ENCODE measurements at regions not wholly inside any gene's neighbourhood (a gene's known extent, or its start where the extent isn't known, plus 50 kb on each side); places are given as distances from the start of the nearest gene placed in this dataset.

DNA sequence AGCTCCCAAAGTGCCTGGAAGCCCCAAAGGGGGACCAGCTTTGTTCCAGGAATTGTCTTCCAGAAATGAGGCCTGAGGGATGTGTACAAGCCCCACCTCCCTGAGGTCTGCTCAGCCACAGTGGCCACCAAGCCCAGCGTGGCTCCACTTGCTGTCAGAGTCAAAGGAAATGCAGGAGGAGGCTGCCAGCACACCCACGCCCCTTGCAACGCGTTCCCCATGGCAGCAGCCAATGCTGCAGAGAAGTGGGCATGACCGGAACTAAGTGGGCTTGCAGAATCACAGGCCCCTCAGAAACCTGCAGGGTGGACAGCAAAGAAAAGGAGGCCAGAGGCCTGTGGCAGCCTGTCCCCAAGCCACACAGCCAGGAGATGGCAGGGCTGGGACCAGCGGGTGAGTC lies 320.8 kb downstream of the FOXL1 start:
- Mint-ChIP-seq H3K27ac (no peak overlapping the region), H3K9me3 (no peaks in the 10 kb centered on the region), H3K4me3 (no peak overlapping the region), H3K27me3 (peaks cover 10 to 11% of the 10 kb centered on the region in 2 donors), H3K36me3 (no peaks in the 10 kb centered on the region), H3K4me1 (ENCODE audit: low read depth in 2 of 2) (no peaks in the 10 kb centered on the region)
- DNase-seq (ENCODE audit: low spot score) (no peak), ATAC-seq (peak in 1 of 2 donors; percentile 22)

DNA sequence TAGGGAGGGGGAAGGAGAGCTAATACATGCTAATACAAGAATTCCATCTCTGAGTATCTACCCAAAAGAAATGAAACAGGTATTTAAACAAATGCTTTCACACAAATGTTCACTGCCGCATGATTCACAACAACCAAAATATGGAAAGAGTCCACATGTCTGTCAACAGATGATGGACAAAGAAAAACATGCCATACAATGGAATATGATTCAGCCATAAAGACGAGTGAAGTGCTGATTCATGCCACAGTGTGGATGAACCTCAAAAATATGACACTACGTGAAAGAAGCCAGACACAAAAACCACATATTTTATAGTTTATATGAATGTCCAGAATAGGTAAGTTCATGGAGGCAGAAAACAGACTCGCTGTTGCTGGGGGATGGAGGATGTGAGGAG lies 321.4 kb downstream of the FOXL1 start:
- Mint-ChIP-seq H3K27me3 (peaks cover 10 to 15% of the 10 kb centered on the region in 2 donors), H3K4me1 (ENCODE audit: low read depth in 2 of 2) (no peaks in the 10 kb centered on the region), H3K27ac (no peak overlapping the region), H3K4me3 (no peak overlapping the region), H3K9me3 (no peaks in the 10 kb centered on the region), H3K36me3 (no peaks in the 10 kb centered on the region)
- ATAC-seq (no peak), DNase-seq (ENCODE audit: low spot score) (no peak)

DNA sequence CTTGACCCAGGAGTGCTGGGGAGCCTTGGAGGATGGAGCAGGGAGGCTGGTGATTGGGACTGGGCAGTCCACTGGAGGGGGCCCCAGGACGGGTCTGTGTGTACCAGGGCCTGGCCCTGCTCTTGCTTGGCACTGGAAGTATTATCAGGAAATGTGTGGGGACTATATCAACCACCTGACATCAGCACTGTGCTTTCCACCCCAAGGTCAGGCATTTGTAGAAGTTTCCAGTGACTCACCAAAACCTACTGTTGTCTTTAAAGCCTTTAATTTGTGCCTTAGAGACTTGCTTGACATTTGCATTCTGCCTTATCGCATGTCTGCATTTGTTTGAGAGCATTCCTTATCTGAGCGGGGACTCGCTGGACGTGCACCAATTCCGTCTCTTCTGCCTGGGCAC lies 323.1 kb downstream of the FOXL1 start:
- Mint-ChIP-seq H3K27me3 (peaks cover 12 to 15% of the 10 kb centered on the region in 2 donors), H3K4me1 (ENCODE audit: low read depth in 2 of 2) (no peaks in the 10 kb centered on the region), H3K4me3 (no peak overlapping the region), H3K36me3 (no peaks in the 10 kb centered on the region), H3K27ac (no peak overlapping the region), H3K9me3 (no peaks in the 10 kb centered on the region)
- ATAC-seq (no peak), DNase-seq (ENCODE audit: low spot score) (no peak)

DNA sequence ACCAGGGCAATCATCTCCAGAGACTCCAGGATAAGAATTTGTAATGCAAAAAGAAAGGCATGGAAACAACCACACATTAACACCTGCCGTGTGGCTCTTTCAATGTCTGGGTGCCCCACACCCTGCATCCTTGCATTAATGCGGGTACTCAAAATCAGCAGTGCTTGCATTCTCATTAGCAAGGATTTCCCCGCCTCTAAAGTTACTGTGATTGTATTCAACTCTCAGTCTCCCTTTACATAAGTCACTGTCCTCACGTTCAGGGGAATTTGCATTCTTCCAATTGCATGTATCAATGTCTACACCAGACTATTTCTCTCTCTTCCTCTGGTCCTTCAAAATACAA lies 324.3 kb downstream of the FOXL1 start:
- ATAC-seq, result no peak
- no peaks in the 10 kb centered on the region for H3K36me3 Mint-ChIP-seq
- H3K4me1 Mint-ChIP-seq (ENCODE audit: low read depth in 2 of 2), result no peaks in the 10 kb centered on the region
- no peaks in the 10 kb centered on the region for H3K9me3 Mint-ChIP-seq
- peaks cover 12 to 15% of the 10 kb centered on the region in 2 donors for H3K27me3 Mint-ChIP-seq
- no peak overlapping the region for H3K27ac Mint-ChIP-seq
- no peak overlapping the region for H3K4me3 Mint-ChIP-seq
- DNase-seq (ENCODE audit: low spot score), result no peak

DNA sequence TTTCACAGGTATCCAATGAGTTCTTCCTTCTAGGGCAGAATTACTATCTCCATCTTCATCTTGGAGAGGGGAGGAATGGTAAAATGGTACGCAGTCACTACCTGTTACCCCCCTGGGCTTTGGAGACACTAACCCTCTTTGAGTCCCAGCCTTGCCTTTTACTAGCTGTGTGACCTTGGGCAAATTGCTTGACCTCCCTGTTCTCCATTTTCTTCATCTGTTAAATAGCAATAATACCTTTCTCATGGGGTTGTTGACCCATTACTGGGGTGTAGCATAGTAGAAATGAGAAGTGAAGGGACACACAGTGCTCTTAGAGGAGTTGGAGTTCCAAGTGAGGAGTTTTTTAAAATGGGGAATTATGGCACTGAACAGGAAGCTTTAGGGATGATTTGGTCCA lies 324.7 kb downstream of the FOXL1 start:
- peaks cover 12 to 15% of the 10 kb centered on the region in 2 donors for H3K27me3 Mint-ChIP-seq
- ATAC-seq, result no peak
- no peaks in the 10 kb centered on the region for H3K4me1 Mint-ChIP-seq (ENCODE audit: low read depth in 2 of 2)
- H3K27ac Mint-ChIP-seq, result no peak overlapping the region
- no peak overlapping the region for H3K4me3 Mint-ChIP-seq
- no peak for DNase-seq (ENCODE audit: low spot score)
- H3K36me3 Mint-ChIP-seq, result no peaks in the 10 kb centered on the region
- H3K9me3 Mint-ChIP-seq, result no peaks in the 10 kb centered on the region

DNA sequence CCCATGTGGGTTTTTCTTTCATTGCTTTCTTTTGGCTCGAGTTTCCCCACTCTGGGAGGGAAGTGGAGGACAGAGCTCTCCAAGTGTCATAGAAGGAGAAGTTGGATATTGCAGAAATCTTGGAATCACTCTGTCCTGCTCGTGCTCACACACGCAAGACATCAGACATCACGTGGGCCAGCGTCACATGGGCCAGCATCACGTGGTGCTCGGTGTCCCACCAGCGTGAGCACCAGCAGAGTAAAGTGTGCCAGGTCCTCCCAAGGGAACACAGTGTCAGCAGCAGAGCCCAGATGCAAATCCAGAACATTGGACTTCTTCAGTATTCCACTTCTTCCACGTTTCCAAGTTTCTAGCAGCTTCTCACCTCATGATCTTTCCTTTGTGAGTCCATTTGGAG lies 327.0 kb downstream of the FOXL1 start:
- no peak for DNase-seq (ENCODE audit: low spot score)
- no peak for ATAC-seq
- Mint-ChIP-seq H3K4me3 (no peak overlapping the region), H3K36me3 (no peaks in the 10 kb centered on the region), H3K27ac (no peak overlapping the region), H3K27me3 (peaks cover 12 to 15% of the 10 kb centered on the region in 2 donors), H3K9me3 (no peaks in the 10 kb centered on the region), H3K4me1 (ENCODE audit: low read depth in 2 of 2) (no peaks in the 10 kb centered on the region)

DNA sequence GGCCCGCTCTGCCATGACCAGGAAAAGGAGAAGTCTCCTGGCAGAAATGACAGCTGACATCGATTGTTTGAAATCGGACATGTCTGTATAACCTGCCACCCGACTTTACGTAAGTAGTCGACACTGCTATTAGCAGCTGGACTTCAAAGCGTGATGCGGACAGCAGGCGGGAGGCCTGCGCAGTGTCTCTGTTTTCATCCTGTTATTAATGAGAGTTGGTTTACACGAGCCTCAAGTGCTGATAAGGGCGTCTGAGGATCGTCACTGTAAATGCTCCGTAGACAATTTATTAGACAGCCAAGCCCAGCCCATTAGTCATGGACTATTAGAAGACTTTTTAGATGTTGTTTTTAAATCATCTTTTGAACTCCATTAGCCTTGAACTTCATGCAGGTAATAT lies 328.3 kb downstream of the FOXL1 start:
- DNase-seq (ENCODE audit: low spot score) (no peak), ATAC-seq (no peak)
- Mint-ChIP-seq H3K4me1 (ENCODE audit: low read depth in 2 of 2) (peaks cover 0 to 3% of the 10 kb centered on the region in 2 donors), H3K4me3 (no peak overlapping the region), H3K27ac (no peak overlapping the region), H3K9me3 (no peaks in the 10 kb centered on the region), H3K27me3 (peaks cover 8 to 9% of the 10 kb centered on the region in 2 donors), H3K36me3 (no peaks in the 10 kb centered on the region)

DNA sequence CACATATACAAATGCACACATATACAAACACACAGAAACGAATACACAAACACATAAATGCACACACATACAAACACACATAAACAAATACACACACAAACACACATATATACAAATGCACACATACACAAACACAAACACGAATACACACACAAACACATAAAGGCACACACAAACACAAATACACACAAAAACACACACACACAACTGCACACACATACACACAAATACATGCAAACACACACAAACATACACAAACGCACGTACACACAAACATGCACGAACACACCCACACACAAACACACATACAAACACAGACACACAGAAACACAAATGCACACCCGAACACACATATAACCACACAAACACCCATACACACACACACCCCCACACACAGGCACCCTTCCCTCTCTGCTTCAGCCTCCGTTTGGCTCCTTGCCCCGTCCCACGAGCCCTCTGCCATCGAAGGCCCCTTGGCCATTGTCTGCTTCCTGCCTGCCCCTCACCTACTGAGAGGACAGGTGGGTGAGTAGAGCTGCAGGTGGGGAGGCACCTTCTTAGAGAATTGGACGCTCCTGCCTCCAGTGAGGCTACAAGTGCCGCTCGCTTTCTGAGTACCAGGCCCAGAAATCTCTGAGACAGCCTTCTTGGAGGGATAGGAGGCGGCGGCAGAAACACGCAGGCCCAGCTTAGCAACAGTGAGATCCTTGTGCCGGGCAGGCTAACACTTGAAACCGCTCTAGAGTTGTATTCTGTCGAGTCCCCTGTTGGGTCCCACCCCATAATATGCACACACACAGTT lies 331.2 kb downstream of the FOXL1 start:
- no peak for DNase-seq (ENCODE audit: low spot score)
- Mint-ChIP-seq H3K36me3 (no peaks in the 10 kb centered on the region), H3K9me3 (no peaks in the 10 kb centered on the region), H3K27me3 (peaks cover 5 to 9% of the 10 kb centered on the region in 2 donors), H3K4me3 (no peak overlapping the region), H3K4me1 (ENCODE audit: low read depth in 2 of 2) (peaks cover 0 to 3% of the 10 kb centered on the region in 2 donors), H3K27ac (no peak overlapping the region)
- no peak for ATAC-seq

DNA sequence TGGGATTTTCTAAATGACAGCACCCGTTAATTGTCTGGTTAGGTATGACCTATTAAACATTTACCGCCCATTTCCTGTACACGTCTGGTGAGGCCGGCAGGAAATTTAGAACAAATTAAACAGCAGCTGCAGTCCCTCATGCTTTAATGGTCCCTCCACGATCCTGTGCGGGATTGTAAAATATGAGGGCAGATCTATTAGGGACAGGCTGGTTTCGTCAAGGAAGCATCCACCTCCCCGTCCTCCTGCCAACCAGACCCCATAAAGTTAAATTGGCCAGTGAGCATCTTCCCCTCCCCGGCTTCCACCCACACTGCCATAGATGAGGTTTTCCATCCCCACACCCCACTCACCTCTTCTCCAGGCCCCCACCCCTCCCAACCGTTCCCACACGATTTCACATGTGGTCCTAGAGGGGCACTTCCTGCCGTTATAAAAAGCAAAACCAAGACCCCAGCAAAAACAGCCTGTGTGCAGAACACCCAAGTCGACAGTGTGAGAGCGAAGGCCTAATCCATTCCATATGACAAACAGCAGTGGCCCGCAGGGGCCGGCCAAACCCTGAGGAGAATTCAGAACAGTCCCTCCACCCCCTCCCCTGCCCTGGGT lies 331.9 kb downstream of the FOXL1 start:
- H3K27me3 Mint-ChIP-seq, result peaks cover 5 to 10% of the 10 kb centered on the region in 2 donors
- DNase-seq (ENCODE audit: low spot score) (no peak), ATAC-seq (no peak)
- peaks cover 0 to 3% of the 10 kb centered on the region in 2 donors for H3K4me1 Mint-ChIP-seq (ENCODE audit: low read depth in 2 of 2)
- H3K4me3 Mint-ChIP-seq, result no peak overlapping the region
- H3K9me3 Mint-ChIP-seq, result no peaks in the 10 kb centered on the region
- H3K27ac Mint-ChIP-seq, result no peak overlapping the region
- H3K36me3 Mint-ChIP-seq, result no peaks in the 10 kb centered on the region

DNA sequence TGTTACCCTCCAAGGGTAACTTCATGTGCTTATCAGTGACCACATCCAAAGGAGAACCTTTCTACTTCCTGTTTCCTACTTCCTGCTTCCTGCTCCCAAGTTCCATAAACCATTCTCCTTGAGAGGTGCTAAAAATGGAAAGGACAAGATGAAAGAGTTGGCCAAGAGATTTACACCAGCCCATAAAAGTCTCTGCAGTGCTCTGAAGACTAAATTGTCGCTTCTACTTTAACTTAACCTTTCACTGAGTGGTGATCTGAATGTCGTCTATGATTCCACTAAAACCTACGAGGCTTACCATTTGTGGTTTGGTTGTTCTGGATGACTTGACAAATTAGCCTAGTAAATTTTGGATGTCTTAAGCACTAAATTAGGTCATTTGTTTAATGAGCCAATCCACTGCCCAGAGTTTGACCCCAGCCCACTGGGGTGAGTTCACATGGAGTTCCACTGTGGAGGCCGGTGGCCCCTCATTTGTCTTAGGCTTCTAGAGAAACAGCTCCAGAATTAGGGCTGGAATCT lies 333.1 kb downstream of the FOXL1 start:
- no peak overlapping the region for H3K27ac Mint-ChIP-seq
- H3K9me3 Mint-ChIP-seq, result no peaks in the 10 kb centered on the region
- no peak overlapping the region for H3K4me3 Mint-ChIP-seq
- DNase-seq (ENCODE audit: low spot score), result no peak
- no peaks in the 10 kb centered on the region for H3K36me3 Mint-ChIP-seq
- ATAC-seq, result no peak
- peaks cover 0 to 3% of the 10 kb centered on the region in 2 donors for H3K4me1 Mint-ChIP-seq (ENCODE audit: low read depth in 2 of 2)
- H3K27me3 Mint-ChIP-seq, result peaks cover 12 to 14% of the 10 kb centered on the region in 2 donors

DNA sequence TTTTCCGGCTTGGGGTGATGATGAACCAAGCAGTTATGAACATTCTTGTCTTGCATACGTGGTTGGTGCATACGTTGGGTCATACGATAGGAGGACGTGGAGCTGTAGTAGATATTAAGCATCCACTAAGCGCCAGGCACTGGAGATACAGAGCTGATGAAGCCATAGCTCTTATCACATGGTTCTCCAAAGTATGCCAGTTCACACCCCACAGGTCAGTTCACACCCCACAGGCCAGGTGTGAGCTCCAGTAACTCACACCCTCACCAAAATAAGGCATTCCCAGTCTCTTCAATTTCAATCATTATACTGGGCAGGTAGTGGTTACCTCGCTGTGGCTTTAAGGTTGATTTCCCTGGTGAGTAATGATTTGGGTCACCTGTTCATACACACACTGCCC lies 335.5 kb downstream of the FOXL1 start:
- H3K27me3 Mint-ChIP-seq, result peaks cover 16 to 19% of the 10 kb centered on the region in 2 donors
- H3K4me1 Mint-ChIP-seq (ENCODE audit: low read depth in 2 of 2), result peaks cover 0 to 3% of the 10 kb centered on the region in 2 donors
- H3K4me3 Mint-ChIP-seq, result no peak overlapping the region
- H3K9me3 Mint-ChIP-seq, result no peaks in the 10 kb centered on the region
- DNase-seq (ENCODE audit: low spot score), result no peak
- no peak overlapping the region for H3K27ac Mint-ChIP-seq
- ATAC-seq, result no peak
- H3K36me3 Mint-ChIP-seq, result no peaks in the 10 kb centered on the region

DNA sequence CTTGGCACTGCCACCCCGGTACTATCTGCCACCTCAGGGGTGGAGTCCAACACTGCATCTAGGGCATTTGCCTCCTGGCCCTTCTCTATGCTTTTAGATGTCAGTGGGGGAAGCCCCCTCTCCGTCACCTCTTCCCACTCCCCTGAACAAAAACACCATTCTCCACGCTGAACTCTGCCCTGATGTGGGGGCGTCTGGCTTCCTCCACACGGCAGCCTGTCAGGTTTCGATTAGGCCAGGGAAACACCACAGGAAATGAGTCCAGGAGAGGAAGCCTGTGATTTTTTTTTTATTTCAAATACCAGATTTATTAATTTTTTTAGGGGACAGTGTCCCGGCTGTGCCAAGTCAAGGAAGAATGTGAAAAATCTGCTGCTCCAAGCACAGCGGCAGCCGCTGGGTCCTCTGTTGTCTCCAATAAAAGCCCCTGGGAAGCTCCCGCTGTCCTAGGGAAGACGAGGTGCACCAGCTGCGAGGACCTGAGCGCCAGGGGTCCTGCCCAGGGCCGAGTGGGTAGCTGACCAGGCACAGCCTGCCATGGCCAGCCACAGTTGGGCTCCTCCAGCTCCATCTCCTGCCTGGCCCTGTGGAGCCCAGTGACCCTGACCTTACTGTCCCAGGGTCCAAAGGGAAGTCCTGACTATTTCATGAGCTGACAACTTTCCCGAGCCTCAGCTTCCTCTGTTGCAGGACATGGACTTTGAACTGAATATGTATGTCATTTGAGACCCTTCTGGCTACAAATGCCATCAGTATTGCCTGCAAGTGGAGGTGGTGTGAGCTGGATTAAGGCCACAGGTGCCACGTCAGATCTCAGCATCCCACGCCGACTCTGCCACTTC lies 336.7 kb downstream of the FOXL1 start:
- no peak for DNase-seq (ENCODE audit: low spot score)
- peaks cover 20 to 25% of the 10 kb centered on the region in 2 donors for H3K27me3 Mint-ChIP-seq
- no peaks in the 10 kb centered on the region for H3K9me3 Mint-ChIP-seq
- no peak for ATAC-seq
- H3K4me3 Mint-ChIP-seq, result no peak overlapping the region
- H3K36me3 Mint-ChIP-seq, result no peaks in the 10 kb centered on the region
- H3K27ac Mint-ChIP-seq, result no peak overlapping the region
- H3K4me1 Mint-ChIP-seq (ENCODE audit: low read depth in 2 of 2), result peaks cover 0 to 3% of the 10 kb centered on the region in 2 donors

DNA sequence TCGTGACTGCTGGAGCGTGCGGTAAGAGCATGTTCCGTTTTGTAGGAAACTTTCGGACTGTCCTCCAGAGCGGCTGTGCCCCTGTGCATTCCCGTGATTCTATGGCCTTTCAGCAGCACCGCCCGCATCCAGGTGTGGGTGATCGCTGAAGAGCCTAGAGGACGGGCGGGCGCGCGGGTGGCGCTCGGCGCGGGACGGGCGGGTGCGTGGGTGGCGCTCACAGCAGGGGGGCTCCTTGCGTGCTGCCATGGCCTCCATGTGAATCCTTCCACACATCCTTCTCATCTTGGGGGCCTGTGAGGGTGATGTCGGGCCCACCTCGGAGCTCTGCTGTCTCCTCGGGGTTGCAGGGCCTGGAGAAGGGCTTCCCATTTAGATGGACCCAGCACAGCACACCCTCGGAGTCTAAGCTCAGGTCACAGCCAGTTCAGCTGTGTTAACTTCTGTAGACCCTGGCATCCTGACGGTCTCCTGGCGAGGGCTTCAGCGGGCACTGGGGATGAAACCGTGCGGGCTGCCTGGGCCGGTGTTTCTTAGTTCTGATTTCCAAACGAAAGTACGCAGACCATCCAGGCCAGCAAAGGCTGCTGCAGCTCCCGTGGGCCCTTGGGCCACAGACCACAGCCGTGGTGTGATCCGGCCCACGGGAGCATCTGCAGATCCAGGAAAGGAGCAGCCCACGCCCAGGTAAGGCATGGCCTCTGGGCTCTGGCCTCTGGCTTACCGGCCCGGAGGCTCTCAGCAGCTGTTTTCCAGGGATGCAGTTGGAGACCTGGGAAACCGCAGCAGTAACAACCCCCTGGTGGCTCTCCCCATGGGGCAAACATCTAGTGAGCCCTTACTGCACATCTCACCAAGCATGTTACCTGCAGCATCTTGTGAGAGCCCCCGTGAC lies 339.4 kb downstream of the FOXL1 start:
- no peaks in the 10 kb centered on the region for H3K4me1 Mint-ChIP-seq (ENCODE audit: low read depth in 2 of 2)
- no peaks in the 10 kb centered on the region for H3K9me3 Mint-ChIP-seq
- H3K27ac Mint-ChIP-seq, result no peak overlapping the region
- H3K4me3 Mint-ChIP-seq, result no peak overlapping the region
- no peaks in the 10 kb centered on the region for H3K36me3 Mint-ChIP-seq
- ATAC-seq, result peak in 1 of 2 donors; percentile 17
- DNase-seq (ENCODE audit: low spot score), result no peak
- H3K27me3 Mint-ChIP-seq, result peaks cover 23 to 28% of the 10 kb centered on the region in 2 donors

Measured in natural killer cell treated with Interleukin-12 subunit alpha and Interleukin-12 subunit beta and Interleukin-15 and Interleukin-18, amount 100 ng/mL, for 72 hours (primary cell).